ENCODE measurements at regions not wholly inside any gene's neighbourhood (a gene's known extent, or its start where the extent isn't known, plus 50 kb on each side); places are given as distances from the start of the nearest gene placed in this dataset.

GRCh38 chr12:114868995-114869834 lies 185.2 kb upstream of the TBX3 start:
- Histone ChIP-seq H3K9me3 (ENCODE audit: control insufficient read depth in 4 of 4, insufficient read depth in 3 of 4, low read length in 3 of 4) (peaks cover 0 to 1% (median 0%) of the 10 kb centered on the region in 4 donors), H3K36me3 (ENCODE audit: control insufficient read depth in 4 of 4, insufficient read depth in 4 of 4, low read length in 4 of 4) (no peaks in the 10 kb centered on the region), H3K27ac (ENCODE audit: low read depth in 1 of 2, low read length in 1 of 2) (no peak overlapping the region), H3K4me3 (no peak overlapping the region), H3K4me1 (ENCODE audit: control insufficient read depth in 5 of 5, insufficient read depth in 5 of 5, low read length in 5 of 5) (peaks cover 0 to 18% (median 0%) of the 10 kb centered on the region in 5 donors), H3K9ac (ENCODE audit: insufficient read depth in 1 of 2, low read length in 2 of 2) (no peak overlapping the region), H3K27me3 (ENCODE audit: control insufficient read depth in 3 of 3, insufficient read depth in 3 of 3, low read length in 2 of 3) (no peaks in the 10 kb centered on the region)
- WGBS, 2 donors, result 42 to 45% methylated on average over 14 of the region's 14 CpGs
- ATAC-seq (ENCODE audit: insufficient read depth, low FRiP score), result no peak
- DNase-seq, result peak; percentile 20 to 65 (median 53)
- TF ChIP-seq, protein P1, sequence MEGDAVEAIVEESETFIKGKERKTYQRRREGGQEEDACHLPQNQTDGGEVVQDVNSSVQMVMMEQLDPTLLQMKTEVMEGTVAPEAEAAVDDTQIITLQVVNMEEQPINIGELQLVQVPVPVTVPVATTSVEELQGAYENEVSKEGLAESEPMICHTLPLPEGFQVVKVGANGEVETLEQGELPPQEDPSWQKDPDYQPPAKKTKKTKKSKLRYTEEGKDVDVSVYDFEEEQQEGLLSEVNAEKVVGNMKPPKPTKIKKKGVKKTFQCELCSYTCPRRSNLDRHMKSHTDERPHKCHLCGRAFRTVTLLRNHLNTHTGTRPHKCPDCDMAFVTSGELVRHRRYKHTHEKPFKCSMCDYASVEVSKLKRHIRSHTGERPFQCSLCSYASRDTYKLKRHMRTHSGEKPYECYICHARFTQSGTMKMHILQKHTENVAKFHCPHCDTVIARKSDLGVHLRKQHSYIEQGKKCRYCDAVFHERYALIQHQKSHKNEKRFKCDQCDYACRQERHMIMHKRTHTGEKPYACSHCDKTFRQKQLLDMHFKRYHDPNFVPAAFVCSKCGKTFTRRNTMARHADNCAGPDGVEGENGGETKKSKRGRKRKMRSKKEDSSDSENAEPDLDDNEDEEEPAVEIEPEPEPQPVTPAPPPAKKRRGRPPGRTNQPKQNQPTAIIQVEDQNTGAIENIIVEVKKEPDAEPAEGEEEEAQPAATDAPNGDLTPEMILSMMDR (IDR thresholded peaks at IDR 0.05; ENCODE audit: control extremely low read depth, extremely low read depth), result no peak

- no peak overlapping the region for H3K4me3 ChIP-seq
- H3K27me3 ChIP-seq (ENCODE audit: control insufficient read depth in 3 of 3, insufficient read depth in 3 of 3, low read length in 2 of 3), result no peaks in the 10 kb centered on the region
- H3K9me3 ChIP-seq (ENCODE audit: control insufficient read depth in 4 of 4, insufficient read depth in 3 of 4, low read length in 3 of 4), result peaks cover 0 to 3% (median 0%) of the 10 kb centered on the region in 4 donors
- no peak overlapping the region for H3K27ac ChIP-seq (ENCODE audit: low read depth in 1 of 2, low read length in 1 of 2)
- ATAC-seq (ENCODE audit: insufficient read depth, low FRiP score) (no peak), DNase-seq (no peak)
- peaks cover 0 to 18% (median 0%) of the 10 kb centered on the region in 5 donors for H3K4me1 ChIP-seq (ENCODE audit: control insufficient read depth in 5 of 5, insufficient read depth in 5 of 5, low read length in 5 of 5)
- H3K9ac ChIP-seq (ENCODE audit: insufficient read depth in 1 of 2, low read length in 2 of 2), result no peak overlapping the region
- 90 to 93% methylated on average over 4 of the region's 4 CpGs for WGBS, 2 donors
- TF ChIP-seq, protein P1 (IDR thresholded peaks at IDR 0.05; ENCODE audit: control extremely low read depth, extremely low read depth), result no peak
- no peaks in the 10 kb centered on the region for H3K36me3 ChIP-seq (ENCODE audit: control insufficient read depth in 4 of 4, insufficient read depth in 4 of 4, low read length in 4 of 4)
Measured at GRCh38 chr12:114866331-114866730, 182.4 kb upstream of the TBX3 start.

GRCh38 chr12:114864837-114865551 lies 181.0 kb upstream of the TBX3 start:
- DNase-seq (peak in 2 of 3 donors; percentile 59 to 67), ATAC-seq (ENCODE audit: insufficient read depth, low FRiP score) (no peak)
- Histone ChIP-seq H3K4me1 (ENCODE audit: control insufficient read depth in 5 of 5, insufficient read depth in 5 of 5, low read length in 5 of 5) (peaks cover 0 to 18% (median 0%) of the 10 kb centered on the region in 5 donors), H3K9ac (ENCODE audit: insufficient read depth in 1 of 2, low read length in 2 of 2) (peak overlapping the region in 1 of 2 donors; percentile 26), H3K4me3 (no peak overlapping the region), H3K36me3 (ENCODE audit: control insufficient read depth in 4 of 4, insufficient read depth in 4 of 4, low read length in 4 of 4) (no peaks in the 10 kb centered on the region), H3K27me3 (ENCODE audit: control insufficient read depth in 3 of 3, insufficient read depth in 3 of 3, low read length in 2 of 3) (no peaks in the 10 kb centered on the region), H3K27ac (ENCODE audit: low read depth in 1 of 2, low read length in 1 of 2) (no peak overlapping the region), H3K9me3 (ENCODE audit: control insufficient read depth in 4 of 4, insufficient read depth in 3 of 4, low read length in 3 of 4) (peaks cover 0 to 6% (median 3%) of the 10 kb centered on the region in 4 donors)
- WGBS, 2 donors, result 19 to 21% methylated on average over 12 of the region's 12 CpGs
- TF ChIP-seq, protein P1 (IDR thresholded peaks at IDR 0.05; ENCODE audit: control extremely low read depth, extremely low read depth), result no peak
